GM21529 (cell line): ENCODE measurements at regions not wholly inside any gene's neighbourhood (a gene's known extent, or its start where the extent isn't known, plus 50 kb on each side); places are given as distances from the start of the nearest gene placed in this dataset.

Experiments used
- ATAC-seq: cut with Tn5 transposase; IDR thresholded peaks from one replicate; pipeline ENCODE4 v1.9.1; 2021; ENCODE audit not compliant: unreplicated experiment

- no peak for ATAC-seq
These were observed 49.9 kb upstream of the TOP1 start for GRCh38 chr20:40978761-40979160.
